ENCODE measurements at regions not wholly inside any gene's neighbourhood (a gene's known extent, or its start where the extent isn't known, plus 50 kb on each side); places are given as distances from the start of the nearest gene placed in this dataset.

DNA sequence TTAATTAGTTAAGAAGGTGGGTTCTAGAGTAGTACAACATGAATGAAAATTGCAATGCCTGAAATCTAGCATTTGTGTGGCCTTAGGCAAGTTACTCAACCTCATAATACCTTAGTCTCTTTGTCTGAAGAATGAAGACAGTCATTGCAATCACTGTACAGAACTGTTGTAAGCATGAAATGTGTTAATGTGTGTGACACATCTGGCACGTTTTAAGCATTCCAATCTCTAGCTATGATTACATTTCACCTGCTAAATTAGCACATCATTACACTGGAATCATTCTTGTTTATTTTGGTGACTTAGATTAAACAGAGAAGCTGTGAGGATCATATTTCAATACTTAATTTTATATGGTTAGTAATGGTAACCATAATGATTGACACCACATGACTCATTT lies 629.7 kb upstream of the KIF2B start:
- intact Hi-C loops (cut with micrococcal nuclease; ENCODE audit: unreplicated experiment) = no loop called here
- Histone ChIP-seq H3K27me3 (ENCODE audit: insufficient read depth, low read depth) (peaks cover 6% of the 10 kb centered on the region; the same call in 1 of the 2 replicates), H3K79me2 (ENCODE audit: low read depth) (no peaks in the 10 kb centered on the region), H3K36me3 (ENCODE audit: low read depth) (no peaks in the 10 kb centered on the region), H3K27ac (no peak overlapping the region), H3K9me2 (ENCODE audit: insufficient read depth) (0 out of 2 replicates have a peak, but pooled peaks cover 6% of the 10 kb centered on the region), H3K4me3 (no peak overlapping the region), H3F3A (ENCODE audit: insufficient read depth, low read depth) (no peaks in the 10 kb centered on the region), H2AFZ (no peak overlapping the region), H3K4me2 (no peak overlapping the region), H3K4me1 (replicated peaks; ENCODE audit: insufficient read depth) (no peaks in the 10 kb centered on the region), H3K9me3 (ENCODE audit: insufficient read depth, low read depth) (no peaks in the 10 kb centered on the region), H4K20me1 (ENCODE audit: insufficient read depth) (no peaks in the 10 kb centered on the region)
- DNase-seq = no peak
- BruUV-seq (replicated peaks) = no TSS peak
- ChIA-PET CTCF (no interaction called here), POLR2A (ENCODE audit: unreplicated experiment) (no interaction called here)
- TF ChIP-seq EZH2 (IDR thresholded peaks at IDR 0.05; ENCODE audit: low read depth) (no peak), CTCF (conservative IDR thresholded peaks at IDR 0.05) (no peak)

DNA sequence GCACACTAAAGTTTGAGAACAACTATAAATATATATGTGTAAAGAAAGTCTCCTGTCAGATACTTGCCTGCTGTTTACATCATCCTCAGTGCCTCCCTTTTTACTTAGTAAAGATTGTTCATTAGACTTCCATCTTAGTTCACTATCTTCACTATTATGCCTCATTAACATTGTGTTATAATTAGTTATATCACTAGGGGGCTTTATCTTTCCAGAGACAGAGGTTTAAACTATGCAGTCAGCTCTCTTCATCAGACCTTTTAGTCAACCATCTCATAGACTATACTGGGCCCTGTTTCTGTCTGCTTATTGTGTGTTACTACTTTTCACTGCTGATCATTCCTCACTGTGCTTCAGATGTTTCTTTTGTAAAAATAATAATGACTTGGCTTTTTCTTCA lies 630.8 kb upstream of the KIF2B start:
- Histone ChIP-seq H3K36me3 (ENCODE audit: low read depth) (no peaks in the 10 kb centered on the region), H4K20me1 (ENCODE audit: insufficient read depth) (no peaks in the 10 kb centered on the region), H3K27me3 (ENCODE audit: insufficient read depth, low read depth) (peaks cover 6% of the 10 kb centered on the region; the same call in 1 of the 2 replicates), H3K4me2 (no peak overlapping the region), H3K9me3 (ENCODE audit: insufficient read depth, low read depth) (no peaks in the 10 kb centered on the region), H3K27ac (no peak overlapping the region), H3F3A (ENCODE audit: insufficient read depth, low read depth) (no peaks in the 10 kb centered on the region), H3K79me2 (ENCODE audit: low read depth) (no peaks in the 10 kb centered on the region), H3K4me3 (no peak overlapping the region), H2AFZ (no peak overlapping the region), H3K9me2 (ENCODE audit: insufficient read depth) (0 out of 2 replicates have a peak, but pooled peaks cover 6% of the 10 kb centered on the region), H3K4me1 (replicated peaks; ENCODE audit: insufficient read depth) (no peaks in the 10 kb centered on the region)
- intact Hi-C loops (cut with micrococcal nuclease; ENCODE audit: unreplicated experiment) = no loop called here
- BruUV-seq (replicated peaks) = no TSS peak
- no peak for TF ChIP-seq CTCF (conservative IDR thresholded peaks at IDR 0.05)
- TF ChIP-seq EZH2 (IDR thresholded peaks at IDR 0.05; ENCODE audit: low read depth) = no peak
- DNase-seq = no peak
- POLR2A ChIA-PET (ENCODE audit: unreplicated experiment) = no interaction called here
- CTCF ChIA-PET = no interaction called here

DNA sequence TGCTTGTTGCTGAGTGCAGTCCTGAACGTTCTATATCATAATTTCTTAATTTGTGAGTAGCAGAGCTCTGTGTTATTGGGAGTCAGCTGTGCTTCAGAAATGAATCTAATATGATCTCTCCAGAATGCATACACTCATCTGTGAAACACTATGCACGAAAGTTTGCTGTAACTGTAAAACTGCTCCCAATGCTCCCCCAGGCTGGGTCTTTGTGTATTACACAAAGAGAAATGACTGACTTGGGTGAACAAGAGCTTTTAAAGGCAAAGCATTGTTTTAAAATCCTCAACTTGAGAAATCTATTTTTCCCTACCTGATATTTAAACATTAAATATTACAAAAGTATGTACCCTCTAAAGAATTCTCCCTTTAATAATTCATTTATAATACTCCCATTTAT lies 636.7 kb upstream of the KIF2B start:
- no peaks in the 10 kb centered on the region for H3K36me3 ChIP-seq (ENCODE audit: low read depth)
- no peaks in the 10 kb centered on the region for H3K4me1 ChIP-seq (replicated peaks; ENCODE audit: insufficient read depth)
- H3F3A ChIP-seq (ENCODE audit: insufficient read depth, low read depth) = no peaks in the 10 kb centered on the region
- DNase-seq = no peak
- intact Hi-C loops (cut with micrococcal nuclease; ENCODE audit: unreplicated experiment) = no loop called here
- TF ChIP-seq CTCF (conservative IDR thresholded peaks at IDR 0.05) = no peak
- TF ChIP-seq EZH2 (IDR thresholded peaks at IDR 0.05; ENCODE audit: low read depth) = no peak
- CTCF ChIA-PET = no interaction called here
- H3K27ac ChIP-seq = no peak overlapping the region
- H3K9me2 ChIP-seq (ENCODE audit: insufficient read depth) = no peaks in the 10 kb centered on the region; the same call in 1 of the 2 replicates
- BruUV-seq (replicated peaks) = no TSS peak
- H3K4me2 ChIP-seq = no peak overlapping the region
- no peaks in the 10 kb centered on the region for H4K20me1 ChIP-seq (ENCODE audit: insufficient read depth)
- no peak overlapping the region for H2AFZ ChIP-seq
- peaks cover 11% of the 10 kb centered on the region for H3K27me3 ChIP-seq (ENCODE audit: insufficient read depth, low read depth)
- no peaks in the 10 kb centered on the region for H3K79me2 ChIP-seq (ENCODE audit: low read depth)
- no peaks in the 10 kb centered on the region for H3K9me3 ChIP-seq (ENCODE audit: insufficient read depth, low read depth)
- H3K4me3 ChIP-seq = no peak overlapping the region
- POLR2A ChIA-PET (ENCODE audit: unreplicated experiment) = no interaction called here
